GM19463 (cell line): ENCODE measurements at regions not wholly inside any gene's neighbourhood (a gene's known extent, or its start where the extent isn't known, plus 50 kb on each side); places are given as distances from the start of the nearest gene placed in this dataset.

Source experiments
- ATAC-seq: cut with Tn5 transposase; IDR thresholded peaks from one replicate; pipeline ENCODE4 v1.9.1; 2021; ENCODE audit warnings: mild to moderate bottlenecking, moderate library complexity; ENCODE audit not compliant: unreplicated experiment

DNA sequence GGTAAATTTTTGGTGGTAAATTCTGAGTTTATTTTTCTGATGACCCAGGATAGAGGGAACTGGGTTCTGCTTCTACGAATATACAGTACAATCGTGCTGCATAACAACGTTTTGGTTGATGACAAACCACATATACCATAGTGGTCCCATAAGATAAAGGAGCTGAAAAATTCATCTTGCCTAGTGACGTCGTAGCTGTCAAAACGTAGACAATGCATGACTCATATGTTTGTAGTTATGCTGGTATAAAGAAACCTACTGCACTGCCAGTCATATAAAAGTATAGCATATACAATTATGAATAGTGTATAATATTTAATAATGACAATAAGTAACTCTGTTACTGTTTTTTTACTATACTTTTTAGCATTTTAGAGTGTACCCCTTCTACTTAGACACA lies 244.0 kb downstream of the GAS1 start:
- ATAC-seq: no peak

DNA sequence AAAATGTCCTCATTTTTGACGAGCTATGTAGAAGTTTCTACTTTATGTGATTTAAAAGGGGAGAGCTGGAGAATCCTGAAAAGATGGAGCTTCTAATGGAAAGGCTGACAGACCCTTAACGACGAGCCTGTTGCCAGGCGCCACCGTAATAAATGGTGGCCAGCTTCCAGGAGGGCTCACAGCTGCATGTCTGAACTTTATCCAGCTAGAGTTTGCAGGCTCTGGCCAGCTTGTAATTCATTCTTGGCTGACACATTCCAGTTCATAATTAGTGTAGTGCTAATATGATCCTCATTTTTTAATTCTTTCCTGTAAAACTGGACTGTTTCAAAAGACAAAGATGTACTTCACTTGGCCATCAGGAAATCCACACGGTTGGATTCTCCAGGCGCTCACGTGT lies 246.7 kb downstream of the GAS1 start:
- no peak for ATAC-seq

DNA sequence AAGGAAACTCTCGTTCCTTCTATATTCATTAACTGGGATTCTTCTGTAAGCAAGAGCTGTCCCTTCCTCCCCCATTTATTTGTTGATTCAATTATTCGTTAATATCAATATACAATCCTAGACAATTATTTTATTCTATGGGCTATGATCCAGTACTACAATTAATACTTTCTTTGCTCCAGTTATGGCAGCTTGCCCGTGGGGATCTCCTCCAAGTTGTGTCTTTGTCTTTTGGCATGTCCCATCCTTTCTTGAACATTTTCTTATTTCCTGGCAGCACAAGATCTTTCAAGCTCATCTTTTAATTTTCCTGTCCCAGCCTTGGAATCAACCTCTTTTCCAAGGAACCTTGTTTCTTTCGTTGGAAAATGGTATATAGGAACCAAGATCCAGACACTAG lies 249.3 kb downstream of the GAS1 start:
- ATAC-seq: no peak

DNA sequence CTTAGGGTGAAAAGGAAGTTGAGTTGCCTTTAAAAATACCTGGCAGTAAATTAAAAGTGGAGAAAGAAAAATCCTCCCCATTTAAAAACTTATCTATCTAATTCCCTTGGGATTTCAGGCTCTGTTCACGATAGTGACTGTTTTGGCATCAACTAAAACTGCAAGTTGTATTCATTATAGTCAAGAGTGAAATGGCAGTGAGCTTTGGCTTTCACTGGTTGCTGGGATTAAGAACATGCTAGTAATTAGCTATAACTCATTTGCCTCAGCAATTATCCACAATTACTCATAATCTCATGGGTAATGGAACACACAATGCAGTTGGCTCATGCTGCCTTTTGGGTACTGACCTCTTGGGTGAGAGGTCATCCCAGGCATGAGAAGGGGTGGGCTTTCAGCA lies 250.1 kb downstream of the GAS1 start:
- no peak for ATAC-seq

DNA sequence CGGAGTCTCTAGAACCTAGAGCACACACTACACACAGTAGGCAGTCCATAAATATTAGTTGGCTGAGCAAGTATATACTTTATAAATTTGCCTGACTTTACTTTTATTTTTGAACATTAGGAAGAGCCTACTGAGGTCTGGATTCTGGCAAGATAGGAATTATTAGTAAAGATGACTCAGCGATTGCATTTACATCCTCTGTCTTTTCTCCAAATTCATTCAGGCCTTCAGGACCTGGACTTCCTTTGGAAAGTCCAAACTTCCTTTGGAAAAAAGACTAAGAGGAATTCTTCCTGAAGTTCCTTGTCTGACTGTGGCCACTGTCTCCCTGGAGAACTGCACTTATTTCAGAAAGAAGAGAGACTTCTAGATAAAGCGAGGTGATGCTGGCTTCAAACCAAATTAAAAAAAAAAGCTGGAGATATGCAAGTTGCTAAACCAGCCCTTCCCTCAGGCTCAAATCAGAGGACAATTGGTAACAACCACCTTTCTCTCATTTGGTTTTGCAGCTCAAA lies 251.3 kb downstream of the GAS1 start:
- no peak for ATAC-seq

DNA sequence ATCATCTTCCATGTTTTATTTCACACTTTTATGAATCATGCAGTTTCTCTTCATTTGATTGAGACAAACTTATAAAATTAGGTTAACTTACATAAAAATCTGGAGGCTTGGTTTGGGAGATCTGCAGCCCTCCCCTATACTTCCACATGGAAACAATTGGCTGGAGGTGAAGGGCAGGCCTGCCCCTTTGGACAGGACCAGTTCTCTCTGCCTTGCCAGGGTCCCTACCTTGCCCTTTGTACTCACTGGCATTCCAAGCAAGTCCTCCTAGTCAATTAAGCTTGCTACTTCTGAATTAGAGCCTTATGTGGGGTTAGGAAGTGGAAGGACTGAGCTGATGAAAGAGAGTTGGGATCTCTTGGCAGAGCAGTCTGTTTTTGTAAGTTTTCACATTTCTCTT lies 257.3 kb downstream of the GAS1 start:
- no peak for ATAC-seq

DNA sequence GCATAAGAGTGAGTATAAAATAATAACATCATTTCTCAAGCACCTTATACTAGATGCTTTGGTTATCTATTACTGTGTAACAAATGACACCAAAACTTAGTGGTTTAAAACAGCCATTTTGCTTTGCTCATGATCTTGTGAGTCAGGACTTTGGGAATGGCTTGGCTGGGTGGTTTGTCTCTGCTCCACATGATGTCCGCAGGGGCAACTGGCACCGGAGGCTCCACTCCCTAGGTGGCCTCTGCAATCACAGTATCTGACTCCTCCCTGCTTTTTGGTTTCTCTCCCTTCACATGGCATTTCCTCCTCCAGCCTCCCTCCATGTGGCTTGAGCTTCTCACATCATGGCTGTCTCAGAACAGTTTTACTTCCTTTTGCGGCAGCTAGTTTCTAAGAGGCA lies 259.5 kb downstream of the GAS1 start:
- no peak for ATAC-seq

DNA sequence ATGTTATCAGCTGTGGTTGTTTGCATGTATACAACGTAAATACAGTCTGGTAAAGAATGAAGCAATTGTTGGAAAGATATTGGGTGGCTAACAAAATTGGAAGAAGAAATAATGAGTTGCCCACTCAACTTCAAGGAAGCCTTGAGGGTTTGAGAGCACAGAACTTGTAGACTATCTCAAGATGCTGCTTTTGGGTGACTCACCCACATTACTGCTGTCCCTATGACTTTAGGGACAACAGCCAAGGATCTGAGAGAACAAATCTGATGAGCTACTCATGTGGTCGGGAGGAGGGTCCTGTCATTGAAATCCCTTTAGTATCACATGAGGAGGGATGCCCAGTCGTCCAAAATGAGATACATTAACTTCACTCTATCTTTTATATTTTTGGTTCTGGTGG lies 261.8 kb downstream of the GAS1 start:
- ATAC-seq: no peak

DNA sequence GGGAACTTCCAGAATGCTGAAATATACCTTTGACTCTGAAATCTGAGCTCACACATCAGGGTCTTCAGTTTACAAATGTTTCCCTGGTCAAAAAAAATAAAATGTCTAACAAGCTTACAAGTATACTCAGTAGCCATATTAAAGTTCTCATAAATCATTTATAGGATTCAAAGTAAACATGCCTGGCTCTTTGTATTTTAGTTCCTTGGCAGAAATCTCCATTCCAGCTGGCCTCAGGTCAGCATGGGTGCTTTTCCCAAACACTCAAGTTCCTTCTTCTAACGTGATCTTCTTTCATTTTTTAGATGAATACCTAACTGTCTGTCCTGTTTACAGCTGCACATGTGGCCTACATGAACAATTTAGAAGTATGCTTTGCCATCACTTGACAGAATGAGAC lies 263.2 kb downstream of the GAS1 start:
- no peak for ATAC-seq

DNA sequence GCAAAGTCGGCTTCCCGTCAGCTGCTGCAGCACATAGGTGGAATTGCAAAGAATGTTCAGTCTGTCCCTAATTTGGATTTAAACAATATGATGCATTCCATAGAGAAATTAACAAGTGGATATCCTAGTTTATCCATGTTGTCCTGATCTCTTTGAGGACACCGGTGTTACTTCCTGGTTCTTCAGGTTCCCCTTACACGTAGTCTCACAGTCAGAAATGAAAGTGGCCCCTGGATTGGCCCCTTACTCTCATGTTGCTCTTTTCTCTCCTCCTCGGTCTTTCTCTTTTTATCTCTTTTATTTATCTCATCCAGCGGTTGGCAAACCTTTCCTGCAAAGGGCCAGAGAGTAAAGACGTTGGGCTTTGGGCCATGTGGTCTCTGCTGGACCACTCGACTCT lies 265.1 kb downstream of the GAS1 start:
- no peak for ATAC-seq

DNA sequence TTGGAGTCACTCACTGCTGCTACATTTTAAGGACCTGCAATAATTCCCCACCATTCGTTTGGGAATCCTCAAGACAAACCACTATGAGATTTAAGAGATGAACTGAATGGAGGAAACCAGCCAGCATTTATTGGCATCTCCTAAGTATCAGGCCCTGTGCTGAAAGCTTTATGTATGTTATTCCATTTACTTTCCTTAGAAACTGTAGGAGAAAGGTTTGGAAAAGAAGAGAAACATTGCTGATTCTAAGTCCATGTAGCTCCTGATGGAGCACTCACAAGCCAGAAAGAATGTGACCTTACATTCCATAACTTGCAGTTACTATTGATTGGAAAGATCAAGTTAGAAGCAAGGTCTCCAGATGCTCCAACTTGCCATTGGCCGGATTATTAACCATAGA lies 267.4 kb downstream of the GAS1 start:
- ATAC-seq: no peak

DNA sequence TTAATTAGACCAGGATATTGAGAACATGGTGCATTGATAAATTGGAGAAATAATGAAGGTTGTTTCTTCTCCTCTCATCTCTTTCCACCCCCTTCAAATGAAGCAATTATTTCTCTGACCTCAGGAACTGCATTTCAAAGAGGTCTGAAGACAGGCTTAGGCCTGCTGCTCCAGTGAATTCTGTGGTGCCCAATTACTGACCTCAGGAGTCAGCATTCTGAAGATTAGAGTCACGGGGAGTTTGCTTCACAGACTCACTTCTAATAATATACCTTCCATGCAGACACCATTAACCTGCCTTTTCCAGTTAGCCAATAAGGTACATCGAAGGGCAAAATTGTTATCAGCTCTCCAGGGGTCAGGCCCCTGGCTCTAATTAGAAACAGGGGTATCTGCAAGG lies 270.9 kb downstream of the GAS1 start:
- ATAC-seq: no peak

DNA sequence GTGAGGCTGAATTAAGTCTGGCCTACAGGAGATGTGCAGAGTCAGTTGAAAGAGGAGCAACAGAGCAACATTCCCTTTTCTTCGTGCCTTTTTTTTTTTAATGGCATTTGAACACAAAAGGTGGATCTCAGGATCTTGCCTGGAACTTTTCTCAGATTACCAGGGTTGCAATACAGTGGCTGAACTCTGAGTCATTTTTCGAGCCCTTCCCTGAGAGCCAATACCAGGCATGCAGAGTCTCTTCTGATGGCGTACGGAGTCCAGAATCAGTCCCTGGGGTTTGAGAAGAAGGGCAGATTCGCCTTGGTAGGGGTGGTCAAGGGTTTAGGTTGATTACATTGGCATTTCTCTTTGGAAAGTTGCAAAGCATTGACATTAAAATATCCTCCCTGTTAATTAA lies 271.5 kb downstream of the GAS1 start:
- no peak for ATAC-seq

DNA sequence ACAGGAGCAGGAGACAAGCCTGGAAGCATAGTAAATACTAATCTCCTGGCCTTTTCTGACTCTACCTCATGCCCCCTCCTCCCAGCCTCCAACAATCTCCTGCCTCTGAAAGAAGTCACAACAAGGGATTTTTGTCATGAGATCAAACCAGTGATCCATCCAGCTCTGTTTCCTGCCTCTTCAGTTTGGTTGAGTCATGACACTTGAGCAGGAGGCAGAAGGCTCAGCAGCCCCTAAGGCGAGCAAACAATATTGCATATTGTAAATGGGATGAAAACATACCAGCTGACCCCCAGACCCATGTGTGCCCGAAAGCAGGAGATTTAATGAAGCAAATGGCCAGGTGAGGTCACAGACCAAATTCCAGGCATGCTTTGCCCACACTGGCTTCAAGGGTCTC lies 272.8 kb downstream of the GAS1 start:
- ATAC-seq: no peak

DNA sequence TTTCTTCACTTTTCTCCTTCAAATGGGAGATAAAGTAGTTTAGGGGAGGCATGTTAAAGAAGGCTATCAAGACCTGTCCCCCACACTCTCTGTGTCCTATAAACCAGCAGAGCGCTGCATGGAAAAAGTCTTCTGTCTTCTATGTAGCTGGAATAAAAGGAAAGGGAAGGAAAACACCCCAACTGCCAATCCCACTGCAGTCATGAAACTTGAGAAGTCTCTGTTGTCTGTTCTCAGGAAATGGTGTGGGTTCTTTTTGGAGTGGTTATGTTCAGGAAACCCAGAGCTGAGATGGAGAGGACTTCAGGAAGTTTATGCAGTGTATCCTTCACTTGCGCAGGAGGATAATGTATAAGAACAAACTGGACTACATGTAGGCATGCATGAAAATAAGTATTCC lies 274.3 kb downstream of the GAS1 start:
- ATAC-seq: no peak

DNA sequence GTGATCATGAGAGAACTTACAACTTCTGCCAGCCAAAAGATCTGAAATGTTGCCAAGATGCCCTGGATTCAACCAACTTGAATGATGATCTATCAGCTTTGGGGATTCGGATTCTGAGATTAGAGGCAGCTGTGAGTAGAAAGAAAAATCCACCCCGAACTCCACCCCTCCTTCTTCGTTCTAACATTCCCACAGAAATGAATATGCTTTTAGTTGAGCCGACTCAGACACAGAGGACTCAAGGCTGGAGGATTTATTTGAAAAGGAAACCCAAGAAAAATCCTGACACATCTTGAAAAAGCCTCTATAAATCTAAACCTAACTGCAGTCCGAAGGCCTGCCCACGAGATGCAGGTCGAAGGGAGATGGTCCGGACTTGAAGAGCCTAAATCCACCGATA lies 275.0 kb downstream of the GAS1 start:
- no peak for ATAC-seq

DNA sequence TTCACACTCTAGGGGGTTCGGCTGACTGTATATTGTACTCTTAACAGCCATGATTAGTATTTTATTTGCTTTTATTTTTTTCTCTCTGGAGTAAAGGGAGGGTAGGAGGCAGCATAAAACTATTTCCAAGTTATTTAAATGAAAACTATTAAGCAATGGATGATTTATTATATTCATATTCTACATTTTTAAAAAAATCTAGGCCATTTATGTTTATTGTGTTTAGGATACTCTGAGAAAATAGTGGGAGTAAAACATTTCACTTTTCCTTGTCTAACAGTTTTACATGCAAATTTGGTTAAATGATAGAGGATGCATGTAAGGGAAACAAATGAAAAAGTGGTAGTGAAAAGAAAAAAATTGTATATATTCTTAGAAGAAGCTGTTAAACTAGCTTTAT lies 276.3 kb downstream of the GAS1 start:
- no peak for ATAC-seq

DNA sequence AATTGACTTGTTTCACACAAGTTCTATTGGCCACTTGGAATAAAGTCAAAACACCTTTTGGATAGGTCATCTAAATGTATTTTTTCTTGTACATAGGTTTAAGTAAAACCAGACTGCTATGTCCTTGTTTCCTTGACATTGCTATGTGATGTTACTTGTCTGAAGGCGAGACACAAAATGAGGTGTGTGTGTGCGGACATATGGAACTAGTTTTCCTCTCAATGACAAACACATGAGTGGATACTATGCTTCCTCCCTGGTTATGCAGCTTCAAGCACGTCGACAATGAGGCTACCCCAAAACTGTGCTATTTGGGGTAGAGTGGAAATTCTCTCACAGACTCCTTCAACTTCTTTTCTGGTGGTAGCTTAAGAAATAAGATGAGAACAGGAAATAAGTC lies 276.8 kb downstream of the GAS1 start:
- ATAC-seq: no peak

DNA sequence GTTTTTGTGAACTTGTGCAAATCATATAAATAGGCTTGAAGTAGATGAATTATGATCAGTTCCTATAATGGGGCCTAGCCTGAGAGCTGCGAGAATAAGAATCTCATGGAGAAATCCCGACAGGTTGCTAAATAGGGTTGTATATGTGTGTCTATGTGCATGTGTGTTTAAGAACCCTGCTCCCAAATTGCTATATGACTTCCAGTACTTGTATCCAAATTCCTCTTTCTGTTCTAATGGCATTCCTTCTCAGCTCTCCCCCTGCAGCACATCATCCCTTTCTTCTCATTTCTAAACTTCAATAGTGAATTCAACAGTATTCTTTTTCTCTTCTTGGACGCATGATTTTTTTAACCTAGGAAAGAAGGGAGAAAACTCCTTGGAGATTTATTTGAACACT lies 277.2 kb downstream of the GAS1 start:
- no peak for ATAC-seq

DNA sequence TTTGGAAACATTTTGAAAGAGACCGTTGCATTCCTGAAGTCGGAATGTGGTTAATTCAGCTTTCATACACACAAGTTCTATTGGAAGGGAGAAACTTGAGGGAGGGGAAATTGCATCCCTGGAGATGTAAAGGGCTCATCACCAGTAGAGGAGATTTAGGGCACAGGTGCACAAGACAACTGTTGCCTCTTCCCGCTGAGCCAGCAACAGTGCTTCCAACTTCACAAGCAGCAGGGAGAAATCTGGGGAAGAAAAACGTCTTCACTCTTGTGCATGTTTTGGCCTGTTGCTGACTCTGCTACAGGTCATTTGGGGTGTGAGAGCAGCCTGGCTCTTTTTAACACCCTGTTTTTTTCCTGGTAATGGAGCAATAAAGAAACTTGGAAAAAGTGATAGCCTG lies 277.9 kb downstream of the GAS1 start:
- no peak for ATAC-seq

DNA sequence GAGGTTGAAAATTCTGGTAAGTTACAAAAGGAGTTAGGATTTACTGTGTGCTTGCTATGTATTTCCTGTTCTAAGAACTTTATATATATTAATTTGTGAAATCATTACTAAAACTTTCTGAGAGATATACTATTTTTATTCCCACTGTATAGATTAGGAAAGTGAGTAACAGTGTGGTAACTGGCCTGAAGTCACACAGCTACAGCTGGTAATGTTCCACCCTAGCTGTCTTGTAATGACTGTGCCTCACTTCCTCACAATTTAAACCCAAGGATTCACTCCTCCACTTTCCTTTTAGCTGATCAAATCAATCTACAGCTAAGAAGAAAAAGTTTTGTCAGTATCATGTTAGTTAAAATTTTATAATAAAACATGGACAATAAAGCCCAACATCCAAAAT lies 278.8 kb downstream of the GAS1 start:
- no peak for ATAC-seq

DNA sequence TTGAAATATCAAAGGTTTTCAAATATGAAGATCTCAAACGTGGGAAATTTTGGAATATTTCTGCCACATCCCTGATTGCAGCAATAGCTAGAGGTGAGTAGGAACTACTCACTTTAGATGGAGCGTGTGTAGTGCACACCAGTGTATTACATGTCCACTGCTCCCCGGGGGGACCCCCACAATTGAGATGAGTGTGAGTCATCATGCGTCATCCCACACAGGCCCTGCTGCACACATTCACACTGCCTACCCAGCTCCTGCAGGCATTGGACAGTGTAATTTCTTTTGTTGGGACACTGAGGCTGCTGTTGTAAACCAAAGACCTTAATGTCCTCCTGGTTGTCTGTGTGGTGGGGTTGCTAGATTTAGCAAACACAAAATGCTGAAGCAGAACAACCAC lies 280.0 kb downstream of the GAS1 start:
- ATAC-seq: no peak

DNA sequence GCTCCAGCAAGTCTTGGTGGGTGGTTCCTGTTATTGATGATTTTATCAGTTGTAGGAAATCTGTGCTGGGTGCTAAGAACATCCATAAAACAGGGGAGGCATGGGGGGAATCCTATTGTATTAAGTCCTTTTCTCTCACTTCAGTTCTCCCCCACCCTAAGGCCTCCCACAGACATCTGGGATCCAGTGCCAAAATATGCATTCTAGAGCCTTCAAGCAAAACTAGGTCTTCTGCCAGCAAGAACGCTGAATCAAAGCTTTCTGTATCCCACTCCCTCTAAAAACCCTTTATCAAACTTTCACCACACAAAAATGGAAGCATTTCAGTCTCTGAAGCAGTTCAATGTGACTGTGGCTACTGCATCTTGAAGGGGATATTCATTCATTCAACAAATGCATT lies 281.9 kb downstream of the GAS1 start:
- no peak for ATAC-seq

DNA sequence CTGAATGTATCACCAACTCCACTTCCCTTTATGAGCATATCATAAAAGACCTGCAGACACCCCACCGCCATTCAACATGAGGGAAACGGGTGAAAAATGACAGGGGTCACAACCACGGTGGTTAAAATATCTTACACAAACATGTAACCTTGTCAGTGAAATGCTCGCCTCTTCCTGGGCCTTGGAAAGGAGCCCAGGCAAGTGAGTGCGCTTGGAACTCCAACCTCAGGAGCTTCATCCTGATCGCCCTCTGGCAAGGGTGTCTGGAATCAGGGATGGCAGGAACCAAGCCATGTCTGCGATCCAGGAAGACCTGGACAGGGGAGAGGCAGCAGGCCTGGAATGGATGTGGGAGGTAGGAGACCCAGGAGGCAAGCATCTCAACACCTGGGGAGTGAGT lies 282.7 kb downstream of the GAS1 start:
- no peak for ATAC-seq
